ENCODE measurements at regions not wholly inside any gene's neighbourhood (a gene's known extent, or its start where the extent isn't known, plus 50 kb on each side); places are given as distances from the start of the nearest gene placed in this dataset.

- ChIA-PET CTCF (ENCODE audit: low intra/inter-chr PET ratio) (no interaction called here), POLR2A (no interaction called here)
- Histone ChIP-seq H3K27me3 (ENCODE audit: control insufficient read depth in 2 of 2, insufficient read depth in 2 of 2, low read length in 2 of 2) (no peaks in the 10 kb centered on the region), H3K4me1 (replicated peaks in 1 of 2; ENCODE audit: control insufficient read depth in 2 of 2, insufficient read depth in 2 of 2, low read length in 2 of 2) (no peaks in the 10 kb centered on the region), H3K4me3 (no peak overlapping the region), H2AFZ (ENCODE audit: low read depth, low read length) (peak overlapping the region; percentile 5; the same call in 1 of the 2 replicates), H4K20me1 (replicated peaks; ENCODE audit: control insufficient read depth, insufficient read depth, low read length) (no peaks in the 10 kb centered on the region), H3K4me2 (ENCODE audit: insufficient read depth, low read length) (no peak overlapping the region), H3K36me3 (ENCODE audit: control insufficient read depth, insufficient read depth, low read length) (no peaks in the 10 kb centered on the region), H3K9me3 (replicated peaks; ENCODE audit: control insufficient read depth, insufficient read depth, low read depth, low read length) (no peaks in the 10 kb centered on the region; the same call in 1 of the 2 replicates), H3K9ac (ENCODE audit: insufficient read depth in 1 of 2, low read depth in 2 of 2, low read length in 2 of 2) (no peak overlapping the region), H3K27ac (ENCODE audit: extremely low read depth, low read depth, low read length) (no peak overlapping the region), H3K9me1 (ENCODE audit: control insufficient read depth, insufficient read depth, low read length) (no peaks in the 10 kb centered on the region), H3K79me2 (ENCODE audit: control insufficient read depth, insufficient read depth, low read length) (no peaks in the 10 kb centered on the region)
- no peak for DNase-seq (ENCODE audit: extremely low read depth in 1 of 4, low spot score in 3 of 4)
- WGBS (ENCODE audit: insufficient coverage, low coverage, missing lambda C conversion rate): 19% methylated on average over 2 of the region's 2 CpGs
- ATAC-seq: no peak
- TF ChIP-seq TCF7L2 (IDR thresholded peaks at IDR 0.05; ENCODE audit: low read depth, low read length) (no peak), PHTF2 (CRISPR knock-in tag; IDR thresholded peaks at IDR 0.05) (no peak), PTTG1 (tag; IDR thresholded peaks at IDR 0.05; ENCODE audit: low read depth) (no peak), HMBOX1 (IDR thresholded peaks at IDR 0.05) (no peak), CBX5 (IDR thresholded peaks at IDR 0.05; ENCODE audit: borderline replicate concordance, low read depth) (no peak), MAFG (tag; conservative IDR thresholded peaks at IDR 0.05) (no peak), SMARCA4 (IDR thresholded peaks at IDR 0.05) (no peak), ZNF324 (CRISPR knock-in tag; IDR thresholded peaks at IDR 0.05) (no peak), HMGN3 (IDR thresholded peaks at IDR 0.05; ENCODE audit: borderline replicate concordance, extremely low read depth, insufficient read length, low read depth, low read length) (no peak), CTCFL (IDR thresholded peaks at IDR 0.05; ENCODE audit: borderline replicate concordance, insufficient read depth, low read depth, low read length, poor library complexity, severe bottlenecking) (no peak), POLR2B (IDR thresholded peaks at IDR 0.05; ENCODE audit: low read depth, partially characterized antibody) (no peak), TSHZ1 (CRISPR knock-in tag; IDR thresholded peaks at IDR 0.05) (no peak), NFE2L1 (tag; IDR thresholded peaks at IDR 0.05; ENCODE audit: borderline replicate concordance, low read depth) (no peak), ZNF282 (CRISPR knock-in tag; IDR thresholded peaks at IDR 0.05) (no peak)
- in situ Hi-C loops (cut with MboI): no loop called here
- no peak for FAIRE-seq
- no TSS peak for BruUV-seq (replicated peaks)
- intact Hi-C loops (cut with micrococcal nuclease): no loop called here
Observed at GRCh38 chr1:233523047-233523446, 90.9 kb upstream of the KCNK1 start.
